ENCODE measurements at regions not wholly inside any gene's neighbourhood (a gene's known extent, or its start where the extent isn't known, plus 50 kb on each side); places are given as distances from the start of the nearest gene placed in this dataset.

DNA sequence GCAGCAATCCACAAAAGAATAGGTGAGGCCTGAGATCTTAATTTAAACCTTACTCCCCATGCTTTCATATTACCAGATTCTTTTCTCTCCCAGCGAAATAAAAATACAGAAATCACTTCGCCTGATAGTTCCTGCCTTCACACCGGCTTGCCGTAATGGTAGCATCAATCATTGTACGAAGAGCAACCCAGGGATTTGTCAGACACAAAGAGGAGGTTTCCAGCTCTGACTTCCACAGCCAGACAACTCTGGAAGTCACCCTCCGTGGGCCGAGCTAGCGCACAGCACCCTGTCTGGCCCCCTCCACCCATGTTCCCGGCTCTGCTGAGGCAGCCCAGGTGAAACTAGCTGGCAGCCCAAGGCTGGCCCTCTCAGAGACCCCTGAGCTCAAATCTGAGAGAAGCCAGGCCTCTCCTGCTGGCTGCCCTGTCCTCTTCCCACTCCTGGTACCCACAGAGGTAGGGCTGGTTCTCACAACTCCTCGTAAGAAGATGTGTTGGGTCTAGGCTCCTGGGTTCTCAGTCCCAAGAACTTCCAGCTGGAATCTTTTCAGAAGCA is 156.9 kb upstream of the BNIP2 start:
- in situ Hi-C loops (cut with HindIII; ENCODE audit: low pct_unique_long_range_greater_than_20kb, low sequenced_read_pairs), result no loop called here

DNA sequence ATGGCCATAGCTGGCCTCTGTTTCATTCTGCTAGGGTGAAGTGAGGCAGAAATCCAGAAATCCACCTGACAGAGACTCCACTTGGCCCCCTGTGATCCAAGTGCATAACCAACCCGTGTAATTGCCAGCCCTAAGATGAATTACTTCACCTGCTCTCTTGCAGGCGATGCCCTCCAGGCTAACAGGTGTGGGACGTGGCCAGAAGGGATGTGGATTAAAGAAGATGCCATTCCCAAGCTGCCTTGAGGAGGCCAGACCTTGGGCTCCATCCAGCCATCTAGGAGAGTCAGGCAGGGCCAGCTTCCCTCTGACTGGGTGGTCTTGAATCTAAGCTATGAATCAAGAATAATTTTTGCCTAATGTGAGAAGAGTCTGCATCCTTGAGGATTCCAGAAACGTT is 154.5 kb upstream of the BNIP2 start:
- DNase-seq (ENCODE audit: low read depth), result no peak
- in situ Hi-C loops (cut with HindIII; ENCODE audit: low pct_unique_long_range_greater_than_20kb, low sequenced_read_pairs), result no loop called here

More for the DNA sequence above, 156.9 kb upstream of the BNIP2 start:
- no peak for DNase-seq (ENCODE audit: low read depth)

DNA sequence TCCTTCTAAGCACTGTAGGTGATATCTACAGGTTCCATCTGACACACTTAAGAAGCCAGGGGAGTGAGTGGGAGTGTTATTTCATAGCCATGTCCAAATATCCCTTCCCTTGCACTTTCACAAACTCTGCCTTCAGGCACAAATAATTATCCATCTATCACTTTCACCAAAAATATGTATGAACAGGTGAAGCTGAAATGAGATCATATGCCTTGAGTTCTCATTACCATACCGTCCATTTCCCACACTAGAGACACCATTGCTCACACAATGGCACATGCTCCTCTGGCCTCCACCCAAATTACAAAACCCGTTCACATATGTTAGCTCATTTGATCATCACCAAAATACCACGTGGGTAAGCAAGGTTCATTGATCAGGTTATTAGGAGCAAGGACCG is 151.9 kb upstream of the BNIP2 start:
- no peak for DNase-seq (ENCODE audit: low read depth)
- in situ Hi-C loops (cut with HindIII; ENCODE audit: low pct_unique_long_range_greater_than_20kb, low sequenced_read_pairs), result no loop called here

DNA sequence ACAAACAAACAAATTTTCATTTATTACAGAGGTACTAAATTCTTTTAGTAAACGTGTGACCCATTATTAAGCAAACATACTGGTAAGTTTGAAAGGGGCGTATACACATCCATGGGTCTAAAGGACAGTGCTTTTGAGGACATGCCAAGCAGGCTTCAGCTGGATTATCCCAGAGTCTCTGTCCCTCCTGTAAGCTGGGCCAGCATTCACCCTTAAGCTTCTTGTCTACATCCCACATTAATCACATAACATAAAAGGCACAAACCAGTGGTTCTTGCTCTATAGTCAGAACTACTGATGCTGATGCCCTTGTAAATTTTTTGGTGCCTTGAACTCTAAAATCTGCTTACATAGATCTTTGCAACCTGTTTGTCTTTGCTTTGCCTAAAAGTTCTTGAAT is 150.8 kb upstream of the BNIP2 start:
- no peak for DNase-seq (ENCODE audit: low read depth)
- in situ Hi-C loops (cut with HindIII; ENCODE audit: low pct_unique_long_range_greater_than_20kb, low sequenced_read_pairs), result no loop called here

DNA sequence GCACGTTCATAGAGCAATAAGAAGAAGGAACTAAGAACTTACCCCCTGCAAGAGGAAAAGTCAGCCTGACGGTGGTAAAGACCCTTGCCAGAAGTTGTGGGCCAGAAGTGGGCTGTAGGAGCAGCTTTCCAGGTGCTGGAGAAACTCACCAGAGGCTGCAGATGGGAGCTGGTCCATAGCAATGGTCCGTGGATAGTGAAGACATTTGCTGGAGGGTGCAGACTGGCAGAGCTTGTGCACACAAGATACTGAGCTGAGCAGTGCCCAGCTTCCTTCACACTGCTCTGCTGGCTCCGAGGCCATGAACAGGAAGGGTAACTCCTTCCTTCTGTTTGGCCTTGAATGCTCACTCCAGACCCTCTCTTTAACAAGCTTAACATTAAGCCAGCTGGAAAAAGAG is 149.8 kb upstream of the BNIP2 start:
- DNase-seq (ENCODE audit: low read depth), result no peak
- in situ Hi-C loops (cut with HindIII; ENCODE audit: low pct_unique_long_range_greater_than_20kb, low sequenced_read_pairs), result no loop called here

DNA sequence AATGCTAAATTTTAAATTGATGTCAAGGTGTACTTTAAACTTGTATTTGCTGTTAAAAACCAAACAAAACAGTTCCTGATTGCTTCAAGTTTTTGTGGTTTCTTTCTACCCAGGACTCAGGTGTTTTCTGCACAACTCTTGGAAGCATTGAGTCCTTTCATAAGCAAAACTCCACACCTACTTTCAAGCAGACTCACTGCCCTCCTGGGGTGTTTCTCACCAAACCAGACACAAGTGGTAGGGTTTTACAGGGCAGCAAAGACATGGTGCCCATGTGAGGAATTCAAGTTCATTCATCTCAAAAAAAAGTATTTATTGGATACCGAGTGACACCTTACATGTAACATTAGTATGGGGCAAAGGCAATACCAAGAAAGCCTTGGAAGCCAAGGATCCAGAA is 146.7 kb upstream of the BNIP2 start:
- in situ Hi-C loops (cut with HindIII; ENCODE audit: low pct_unique_long_range_greater_than_20kb, low sequenced_read_pairs), result no loop called here
- DNase-seq (ENCODE audit: low read depth), result no peak

DNA sequence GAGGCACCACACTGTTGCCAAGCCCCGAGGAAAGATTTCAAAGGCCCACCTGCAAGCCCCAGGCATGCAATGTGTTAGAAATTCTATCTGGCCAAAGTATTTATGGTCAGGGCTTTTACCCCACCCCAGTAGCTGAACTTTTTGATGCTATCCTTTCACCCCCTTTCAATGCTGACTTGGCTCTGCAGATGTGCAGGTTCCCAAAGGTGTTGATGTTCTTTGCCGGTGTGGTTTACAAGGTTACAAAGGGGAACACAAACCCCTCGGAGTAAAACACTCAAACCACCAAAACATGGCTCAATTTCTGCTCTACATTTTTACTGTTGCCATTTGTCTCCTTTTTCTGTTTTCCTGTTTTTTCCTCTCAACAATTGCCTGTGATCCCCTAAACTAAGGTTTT is 145.4 kb upstream of the BNIP2 start:
- no peak for DNase-seq (ENCODE audit: low read depth)
- in situ Hi-C loops (cut with HindIII; ENCODE audit: low pct_unique_long_range_greater_than_20kb, low sequenced_read_pairs), result no loop called here

DNA sequence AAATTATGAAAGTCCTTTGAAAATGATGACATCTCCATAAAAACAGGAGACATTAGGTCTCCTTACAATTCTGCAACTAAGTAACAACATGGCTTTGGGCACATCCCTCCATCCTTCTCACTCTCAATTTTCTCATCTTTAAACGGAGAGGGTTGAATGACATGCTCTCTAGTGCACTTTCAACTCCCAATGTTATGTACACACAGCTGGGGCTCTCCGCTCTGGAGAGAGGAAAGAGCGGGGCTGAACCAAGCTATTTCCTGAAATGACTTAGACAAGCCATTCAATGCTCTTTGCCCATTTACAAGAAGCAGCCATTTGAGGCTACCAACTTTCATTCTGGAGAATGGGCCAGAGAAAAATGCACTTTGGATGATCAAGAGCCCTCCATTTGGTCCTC is 144.2 kb upstream of the BNIP2 start:
- in situ Hi-C loops (cut with HindIII; ENCODE audit: low pct_unique_long_range_greater_than_20kb, low sequenced_read_pairs), result no loop called here

DNA sequence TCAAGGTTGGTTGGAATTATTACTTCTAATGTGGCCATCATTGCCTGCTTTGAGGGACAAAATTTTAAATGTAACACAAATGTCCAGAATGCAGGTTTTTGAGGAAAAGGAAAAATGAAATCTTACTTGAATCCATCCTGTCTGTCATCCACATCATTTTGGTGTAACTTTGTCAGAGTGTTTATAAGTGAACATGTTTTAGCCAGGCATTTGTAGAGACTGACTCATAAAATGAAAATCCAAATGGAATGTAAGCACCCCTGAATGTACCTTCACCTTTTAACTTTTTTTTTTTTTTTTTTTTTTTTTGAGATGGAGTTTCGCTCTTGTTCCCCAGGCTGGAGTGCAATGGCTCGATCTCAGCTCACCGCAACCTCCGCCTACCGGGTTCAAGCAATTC is 141.8 kb upstream of the BNIP2 start:
- in situ Hi-C loops (cut with HindIII; ENCODE audit: low pct_unique_long_range_greater_than_20kb, low sequenced_read_pairs), result no loop called here
- no peak for DNase-seq (ENCODE audit: low read depth)

More for the DNA sequence above, 144.2 kb upstream of the BNIP2 start:
- DNase-seq (ENCODE audit: low read depth), result no peak

DNA sequence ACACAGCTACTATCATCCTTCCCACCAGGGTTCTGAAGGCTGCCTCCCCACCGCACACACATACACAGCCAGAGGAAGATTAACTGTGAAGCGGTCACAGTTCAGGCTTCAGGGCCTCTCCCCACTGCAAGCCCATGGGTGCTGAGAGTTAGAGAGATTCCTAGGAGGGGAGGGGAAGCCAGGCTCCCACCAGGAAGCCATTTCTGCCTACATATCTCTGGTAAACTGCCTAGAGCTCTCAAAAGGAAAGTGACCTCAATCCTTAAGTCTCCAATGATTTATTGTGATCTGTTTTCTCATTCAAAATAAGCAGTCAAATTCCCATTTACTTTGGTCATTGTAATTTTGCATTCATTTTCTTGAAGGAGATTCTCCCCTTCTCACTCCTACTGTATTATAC is 141.0 kb upstream of the BNIP2 start:
- DNase-seq (ENCODE audit: low read depth), result no peak
- in situ Hi-C loops (cut with HindIII; ENCODE audit: low pct_unique_long_range_greater_than_20kb, low sequenced_read_pairs), result no loop called here

DNA sequence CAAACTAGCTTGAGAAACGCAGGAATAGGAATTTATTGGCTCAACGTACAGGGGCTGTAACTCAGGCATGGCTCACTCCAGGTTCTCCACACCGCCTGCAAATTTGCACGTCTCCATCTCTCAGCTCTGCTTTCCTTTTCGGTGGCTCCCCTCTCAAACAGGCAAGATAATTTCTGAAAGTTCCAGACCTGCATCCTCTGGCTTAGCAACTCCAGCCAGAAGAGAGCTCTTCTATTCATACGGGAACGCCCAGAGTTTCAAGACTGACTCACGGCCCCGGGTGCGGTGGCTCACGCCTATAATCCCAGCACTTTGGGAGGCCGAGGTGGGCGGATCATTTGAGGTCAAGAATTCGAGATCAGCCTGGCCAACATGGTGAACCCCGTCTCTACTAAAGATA is 139.7 kb upstream of the BNIP2 start:
- in situ Hi-C loops (cut with HindIII; ENCODE audit: low pct_unique_long_range_greater_than_20kb, low sequenced_read_pairs), result no loop called here
- no peak for DNase-seq (ENCODE audit: low read depth)

DNA sequence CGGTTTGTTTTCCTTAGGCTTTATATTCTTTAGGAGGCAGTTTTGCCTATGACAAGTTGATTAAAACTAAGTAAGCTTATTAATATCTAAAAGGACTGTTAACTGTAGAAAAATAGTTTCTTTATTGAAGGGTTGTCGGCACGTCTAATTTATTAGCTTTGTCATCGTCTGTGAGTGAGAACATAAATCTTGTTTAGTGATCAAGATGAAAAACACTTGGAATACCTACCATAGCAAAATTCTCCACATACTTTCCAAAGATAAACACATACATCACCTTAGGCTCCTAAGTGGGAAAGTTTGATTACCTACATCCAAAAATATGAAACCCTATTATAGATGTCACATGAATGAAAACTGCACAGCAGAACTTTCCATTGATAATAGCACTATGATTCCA is 139.1 kb upstream of the BNIP2 start:
- DNase-seq (ENCODE audit: low read depth), result no peak
- in situ Hi-C loops (cut with HindIII; ENCODE audit: low pct_unique_long_range_greater_than_20kb, low sequenced_read_pairs), result no loop called here

DNA sequence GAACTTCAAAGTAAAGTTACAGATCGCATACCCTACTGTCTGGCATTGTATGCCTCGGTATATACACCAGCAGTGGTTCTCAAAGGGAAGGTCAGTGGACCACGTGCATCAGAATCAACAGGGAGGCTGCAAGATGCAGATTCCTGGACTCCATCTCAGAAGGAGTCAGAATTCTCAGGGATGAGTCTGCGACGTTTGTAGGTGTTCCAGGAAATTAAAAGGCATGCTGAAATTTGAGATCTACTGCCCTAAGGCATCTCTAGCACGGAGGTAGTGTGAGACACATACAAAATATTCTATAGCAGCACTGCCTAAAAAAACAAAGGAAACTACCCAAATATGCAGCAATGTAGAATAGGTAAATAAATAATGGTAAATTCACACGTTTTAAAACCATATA is 136.8 kb upstream of the BNIP2 start:
- in situ Hi-C loops (cut with HindIII; ENCODE audit: low pct_unique_long_range_greater_than_20kb, low sequenced_read_pairs), result no loop called here
- DNase-seq (ENCODE audit: low read depth), result no peak

DNA sequence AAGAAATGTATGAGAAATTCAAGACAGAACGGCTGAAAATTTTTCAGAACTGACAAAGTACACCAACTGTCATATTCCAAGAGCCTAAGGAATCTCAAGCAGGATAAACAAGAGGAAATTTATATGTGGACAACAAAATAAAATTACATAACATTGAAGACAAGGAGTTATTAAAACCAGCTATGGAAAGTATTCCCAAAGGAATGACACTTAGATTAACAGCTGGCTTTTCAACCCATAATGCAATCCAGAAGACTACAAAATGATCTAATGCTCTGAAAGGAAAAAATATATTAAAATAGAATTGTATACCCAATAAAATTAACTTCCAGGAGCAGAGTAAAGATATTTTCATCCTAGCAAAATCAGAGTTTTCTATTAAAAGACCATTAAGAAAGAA is 132.2 kb upstream of the BNIP2 start:
- in situ Hi-C loops (cut with HindIII; ENCODE audit: low pct_unique_long_range_greater_than_20kb, low sequenced_read_pairs), result no loop called here
- DNase-seq (ENCODE audit: low read depth), result no peak

DNA sequence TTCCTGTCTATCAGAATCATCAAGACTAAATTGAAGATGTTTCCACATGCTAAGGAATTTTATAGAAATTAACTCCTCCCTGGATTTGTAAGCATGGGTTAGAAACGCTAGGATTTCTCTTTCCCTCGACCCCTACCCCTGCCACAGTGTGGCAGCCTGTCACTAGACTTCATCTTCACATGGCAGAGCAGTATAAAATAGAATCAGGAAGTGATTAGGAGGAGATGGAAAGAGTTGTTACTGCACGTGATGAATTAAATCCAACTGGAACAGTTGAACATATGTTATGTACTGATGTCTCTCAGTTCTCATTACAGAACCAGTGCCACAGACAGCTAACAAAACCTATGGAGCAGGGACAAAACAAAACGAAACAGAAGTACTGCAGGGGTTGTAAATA is 130.0 kb upstream of the BNIP2 start:
- in situ Hi-C loops (cut with HindIII; ENCODE audit: low pct_unique_long_range_greater_than_20kb, low sequenced_read_pairs), result no loop called here
- DNase-seq (ENCODE audit: low read depth), result no peak

DNA sequence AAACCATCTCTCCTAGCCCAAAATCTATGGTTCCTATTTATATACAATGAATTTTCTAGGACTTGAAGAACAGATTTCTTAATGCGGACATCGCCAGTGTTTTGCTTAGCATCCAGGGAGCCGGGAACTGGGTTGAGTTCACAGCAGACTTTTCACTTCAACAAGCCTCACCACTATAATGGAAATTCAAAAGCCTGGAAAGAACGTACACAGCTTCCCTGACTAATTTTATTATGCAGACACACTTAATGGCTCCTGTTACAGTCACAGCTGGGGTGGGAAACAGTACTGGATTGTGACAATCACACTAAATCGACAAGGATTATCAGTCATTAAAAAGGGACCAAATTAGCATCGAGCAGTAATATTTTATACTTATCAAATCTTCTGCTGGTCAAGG is 129.2 kb upstream of the BNIP2 start:
- DNase-seq (ENCODE audit: low read depth), result no peak
- in situ Hi-C loops (cut with HindIII; ENCODE audit: low pct_unique_long_range_greater_than_20kb, low sequenced_read_pairs), result no loop called here

DNA sequence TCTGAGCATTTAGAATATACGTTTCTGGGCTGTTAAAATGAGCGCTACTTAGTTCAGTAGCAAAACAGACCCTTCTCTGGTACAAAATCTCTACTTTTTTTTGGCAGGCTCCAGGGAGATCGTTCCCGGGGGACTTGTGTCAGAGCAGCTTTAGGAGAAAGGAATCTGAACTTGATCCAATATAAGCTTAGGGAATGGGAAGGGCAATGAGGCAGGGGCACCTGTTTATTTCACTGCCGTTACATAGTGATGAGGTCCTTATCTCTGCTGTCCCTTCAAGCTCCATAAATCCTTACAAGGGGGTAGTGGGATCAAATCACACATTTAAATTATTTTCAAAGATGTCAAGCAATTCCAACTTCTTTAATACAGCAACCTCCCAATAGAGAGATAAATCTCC is 128.7 kb upstream of the BNIP2 start:
- in situ Hi-C loops (cut with HindIII; ENCODE audit: low pct_unique_long_range_greater_than_20kb, low sequenced_read_pairs), result no loop called here
- no peak for DNase-seq (ENCODE audit: low read depth)

DNA sequence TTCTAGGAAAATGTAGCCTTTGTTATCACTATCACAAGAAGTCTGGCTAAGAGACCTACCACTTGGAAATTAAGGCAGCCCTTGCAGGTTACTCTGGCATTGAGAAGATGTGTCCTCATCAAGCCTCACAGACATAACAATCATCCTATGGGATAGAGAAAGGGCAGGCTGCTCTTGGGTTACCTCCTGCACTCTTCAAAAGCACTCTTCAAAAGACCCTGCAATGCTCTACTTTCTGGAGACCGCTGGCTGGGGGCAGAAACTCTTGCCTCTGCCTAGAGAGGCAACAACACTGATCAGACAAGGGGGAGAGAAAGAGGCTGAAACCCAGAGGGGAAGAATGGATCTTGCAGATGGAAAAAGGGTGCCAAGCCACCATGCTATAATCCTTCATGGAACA is 127.9 kb upstream of the BNIP2 start:
- in situ Hi-C loops (cut with HindIII; ENCODE audit: low pct_unique_long_range_greater_than_20kb, low sequenced_read_pairs), result no loop called here
- no peak for DNase-seq (ENCODE audit: low read depth)

DNA sequence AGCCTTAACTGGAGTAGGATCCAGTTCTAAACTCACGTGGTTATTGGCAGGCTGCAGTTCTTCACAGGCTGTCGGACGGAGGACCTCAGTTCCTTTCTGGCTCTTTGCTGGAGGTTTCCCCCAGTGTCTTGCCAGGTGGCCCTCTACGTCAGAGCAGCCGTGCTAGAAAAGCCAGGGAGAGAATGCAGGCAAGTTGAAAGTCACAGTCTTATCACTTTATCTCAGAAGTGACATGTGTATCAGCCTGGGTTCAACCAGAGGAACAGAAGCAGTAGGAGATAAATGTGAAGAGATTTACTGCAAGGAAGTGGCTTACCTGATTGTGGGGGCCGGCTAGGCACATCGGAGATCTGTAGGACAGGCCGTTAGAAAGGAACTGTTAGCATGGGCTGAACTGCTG is 125.3 kb upstream of the BNIP2 start:
- no peak for DNase-seq (ENCODE audit: low read depth)
- in situ Hi-C loops (cut with HindIII; ENCODE audit: low pct_unique_long_range_greater_than_20kb, low sequenced_read_pairs), result no loop called here

DNA sequence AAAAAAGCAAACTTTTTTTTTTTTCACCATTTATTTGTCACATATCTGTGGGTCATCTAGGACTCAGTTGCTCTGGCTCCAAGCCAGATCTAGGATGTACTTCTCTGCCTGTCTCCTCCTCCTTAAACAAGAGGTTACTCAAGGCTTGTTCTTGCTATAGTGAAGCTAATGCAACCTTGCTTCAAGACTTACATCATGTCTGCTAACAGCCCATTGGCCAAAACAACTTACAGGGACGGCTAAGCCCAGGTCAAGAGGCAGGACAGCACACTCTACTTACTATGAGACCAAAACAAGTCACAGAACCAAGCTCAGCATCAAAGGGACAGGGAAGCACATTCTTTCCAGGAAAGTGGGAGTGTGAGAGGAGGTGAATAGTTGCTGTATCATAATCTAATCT is 123.8 kb upstream of the BNIP2 start:
- DNase-seq (ENCODE audit: low read depth), result no peak
- in situ Hi-C loops (cut with HindIII; ENCODE audit: low pct_unique_long_range_greater_than_20kb, low sequenced_read_pairs), result no loop called here

DNA sequence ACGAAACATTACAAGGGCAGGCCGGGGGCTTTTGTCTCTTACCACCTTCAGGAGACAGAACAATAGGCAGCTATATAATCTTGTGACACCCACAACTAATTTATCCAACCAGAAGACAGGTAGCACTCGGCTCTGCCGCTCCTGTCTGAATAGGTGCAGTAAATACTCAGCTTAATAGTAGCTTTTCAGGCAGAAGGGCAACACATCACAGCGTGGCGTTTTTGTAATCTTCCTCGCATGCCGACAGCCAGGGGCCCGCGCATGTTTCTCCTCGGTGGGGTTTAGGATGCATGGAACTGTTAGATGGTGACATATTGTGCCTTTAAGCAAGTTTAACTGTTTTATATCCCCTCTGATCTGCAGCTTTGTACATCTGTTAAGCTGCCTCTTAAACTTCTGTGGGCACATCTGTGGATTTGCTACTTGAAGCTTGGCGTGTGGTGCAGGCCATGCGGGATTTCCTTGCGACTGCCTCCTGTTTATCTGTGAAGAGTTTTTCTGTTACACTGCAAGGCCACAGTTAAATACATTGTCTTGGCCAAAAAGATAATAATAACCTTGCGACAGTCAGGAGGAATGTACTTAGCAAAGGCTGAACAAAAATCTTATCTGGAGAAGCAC is 123.2 kb upstream of the BNIP2 start:
- in situ Hi-C loops (cut with HindIII; ENCODE audit: low pct_unique_long_range_greater_than_20kb, low sequenced_read_pairs), result no loop called here
- DNase-seq (ENCODE audit: low read depth), result no peak
